ENCODE measurements at regions not wholly inside any gene's neighbourhood (a gene's known extent, or its start where the extent isn't known, plus 50 kb on each side); places are given as distances from the start of the nearest gene placed in this dataset.

DNA sequence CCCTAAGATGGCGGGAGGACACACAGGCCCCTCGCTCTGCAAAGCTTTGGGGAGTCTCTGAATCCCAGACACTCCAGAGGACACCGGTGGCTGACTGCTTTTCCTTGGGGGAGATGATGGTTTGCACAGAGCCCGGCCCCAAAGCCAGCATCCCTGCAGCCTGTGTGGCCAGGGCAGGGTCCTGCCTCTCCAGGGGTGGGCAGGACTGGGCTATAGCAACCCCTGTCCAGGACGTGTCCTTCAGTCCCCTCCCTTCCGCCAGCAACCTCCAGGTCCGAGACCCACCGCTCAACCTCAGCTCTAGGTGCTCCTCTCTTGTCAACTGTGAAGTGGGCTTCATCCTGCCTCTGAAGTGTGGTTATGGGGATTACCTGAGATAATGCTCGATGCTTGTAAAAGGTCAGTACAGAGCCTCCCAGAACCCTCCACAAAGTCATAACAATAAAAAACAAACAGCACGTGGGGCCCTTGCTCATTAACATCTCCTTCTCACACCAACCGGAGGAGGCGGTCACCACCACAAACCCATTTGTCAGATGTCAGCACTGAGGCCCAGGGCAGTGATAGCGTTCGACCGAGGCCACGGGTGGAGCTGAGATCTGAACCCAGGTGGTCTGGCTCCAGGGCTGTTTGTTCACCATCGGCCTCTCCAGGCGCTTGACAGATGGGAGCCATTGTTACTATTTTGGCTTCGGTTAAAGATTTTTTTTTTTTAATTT lies 304.8 kb downstream of the IRF8 start:
- ChIA-PET CTCF (interaction anchor here (4.2 kb wide), 1 partner anchor 315 kb away, joined by 25 read pairs; no protein-coding TSS in a partner anchor), POLR2A (no interaction called here)
- TF ChIP-seq, protein P1, sequence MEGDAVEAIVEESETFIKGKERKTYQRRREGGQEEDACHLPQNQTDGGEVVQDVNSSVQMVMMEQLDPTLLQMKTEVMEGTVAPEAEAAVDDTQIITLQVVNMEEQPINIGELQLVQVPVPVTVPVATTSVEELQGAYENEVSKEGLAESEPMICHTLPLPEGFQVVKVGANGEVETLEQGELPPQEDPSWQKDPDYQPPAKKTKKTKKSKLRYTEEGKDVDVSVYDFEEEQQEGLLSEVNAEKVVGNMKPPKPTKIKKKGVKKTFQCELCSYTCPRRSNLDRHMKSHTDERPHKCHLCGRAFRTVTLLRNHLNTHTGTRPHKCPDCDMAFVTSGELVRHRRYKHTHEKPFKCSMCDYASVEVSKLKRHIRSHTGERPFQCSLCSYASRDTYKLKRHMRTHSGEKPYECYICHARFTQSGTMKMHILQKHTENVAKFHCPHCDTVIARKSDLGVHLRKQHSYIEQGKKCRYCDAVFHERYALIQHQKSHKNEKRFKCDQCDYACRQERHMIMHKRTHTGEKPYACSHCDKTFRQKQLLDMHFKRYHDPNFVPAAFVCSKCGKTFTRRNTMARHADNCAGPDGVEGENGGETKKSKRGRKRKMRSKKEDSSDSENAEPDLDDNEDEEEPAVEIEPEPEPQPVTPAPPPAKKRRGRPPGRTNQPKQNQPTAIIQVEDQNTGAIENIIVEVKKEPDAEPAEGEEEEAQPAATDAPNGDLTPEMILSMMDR (IDR thresholded peaks at IDR 0.05; ENCODE audit: insufficient read depth, low read length, missing control alignments) = no peak
- no peak overlapping the region for H3K4me3 ChIP-seq (ENCODE audit: low read depth, low read length)
- DNase-seq (ENCODE audit: low read depth, low spot score) = no peak

DNA sequence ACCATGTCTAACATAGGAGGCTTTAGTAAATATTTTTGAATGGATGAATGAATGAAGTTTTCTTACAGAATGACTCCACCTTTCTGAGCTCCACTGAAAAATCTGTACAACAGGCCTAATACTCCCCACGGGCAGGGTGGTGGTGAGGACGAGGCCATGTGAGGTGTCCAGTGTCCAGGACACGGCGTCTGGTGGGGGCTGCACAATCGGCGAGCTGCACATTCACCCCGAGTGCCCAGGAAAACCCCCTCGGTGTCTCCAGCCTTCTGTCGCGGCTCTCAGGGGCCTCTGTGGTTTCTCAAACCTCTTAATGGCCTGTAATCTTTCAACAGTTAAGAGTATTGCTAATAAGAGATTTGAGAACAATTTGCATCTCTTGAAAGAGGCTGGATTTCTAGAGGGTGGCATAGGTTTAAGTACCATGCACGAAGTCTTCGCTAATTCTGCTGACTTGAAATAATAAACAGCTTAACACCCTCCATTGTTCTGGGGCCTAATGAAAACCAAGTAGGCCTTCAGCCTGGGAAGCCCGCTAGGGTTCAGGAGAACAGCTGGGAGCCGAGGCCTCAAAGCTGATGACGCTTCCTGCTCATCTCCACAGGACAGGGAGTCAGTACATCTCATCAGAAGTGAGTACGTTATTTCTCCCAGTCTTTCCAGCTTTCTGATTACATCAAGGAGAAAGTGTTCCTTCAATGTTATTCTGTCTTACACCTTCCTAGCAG lies 304.6 kb upstream of the FOXF1 start:
- no peak for DNase-seq (ENCODE audit: low read depth, low spot score)
- ChIA-PET POLR2A (no interaction called here), CTCF (interaction anchor here (0.9 kb wide), 1 partner anchor 315 kb away, joined by 4 read pairs; no protein-coding TSS in a partner anchor)
- TF ChIP-seq, protein P1 (IDR thresholded peaks at IDR 0.05; ENCODE audit: insufficient read depth, low read length, missing control alignments) = no peak
- no peak overlapping the region for H3K4me3 ChIP-seq (ENCODE audit: low read depth, low read length)

DNA sequence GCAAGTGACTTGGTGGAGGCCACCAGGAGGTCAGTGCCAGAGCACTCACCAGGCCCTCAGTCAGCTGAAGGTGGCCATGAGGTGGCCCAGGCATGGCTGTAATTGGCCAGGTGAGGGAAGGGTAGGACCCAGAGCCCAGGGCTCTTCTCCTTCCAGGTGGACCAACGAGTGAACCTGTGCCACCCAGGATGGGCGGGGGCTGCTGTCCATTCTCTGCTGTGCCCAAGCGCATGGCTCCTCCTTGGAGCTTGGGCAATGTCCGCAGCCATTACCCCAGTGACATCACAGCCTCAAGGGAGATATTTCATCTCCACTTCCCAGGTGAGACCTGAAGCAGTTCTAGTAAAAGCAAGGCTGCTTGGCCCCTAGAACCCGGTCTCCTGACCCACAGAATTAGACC lies 303.0 kb upstream of the FOXF1 start:
- TF ChIP-seq, protein P1 (IDR thresholded peaks at IDR 0.05; ENCODE audit: insufficient read depth, low read length, missing control alignments) = no peak
- CTCF ChIA-PET = no interaction called here
- POLR2A ChIA-PET = no interaction called here
- DNase-seq (ENCODE audit: low read depth, low spot score) = no peak
- H3K4me3 ChIP-seq (ENCODE audit: low read depth, low read length) = no peak overlapping the region

DNA sequence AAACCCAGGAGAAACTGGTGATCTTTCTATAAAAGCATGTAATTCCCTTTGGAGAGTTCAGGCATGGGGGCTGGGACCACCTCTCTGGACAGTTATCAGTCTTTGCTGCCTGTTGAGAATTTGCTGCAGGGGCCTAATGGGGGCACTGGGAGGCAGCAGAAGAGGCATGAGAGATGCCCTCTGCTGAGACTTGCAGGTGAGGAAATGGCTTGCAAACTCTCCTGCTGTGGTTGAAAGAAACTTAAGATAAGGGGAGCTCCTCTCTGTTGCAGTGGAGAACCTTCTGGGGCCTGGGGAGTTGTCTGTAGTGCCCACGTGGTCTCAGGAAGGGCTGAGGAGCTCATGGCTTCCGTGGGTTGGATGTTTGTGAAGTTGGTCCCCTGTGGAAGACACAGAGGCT lies 301.1 kb upstream of the FOXF1 start:
- CTCF ChIA-PET = interaction anchor here (1.1 kb wide), 1 partner anchor 250 kb away, joined by 3 read pairs; no protein-coding TSS in a partner anchor
- H3K4me3 ChIP-seq (ENCODE audit: low read depth, low read length) = no peak overlapping the region
- TF ChIP-seq, protein P1 (IDR thresholded peaks at IDR 0.05; ENCODE audit: insufficient read depth, low read length, missing control alignments) = no peak
- no peak for DNase-seq (ENCODE audit: low read depth, low spot score)
- POLR2A ChIA-PET = no interaction called here

DNA sequence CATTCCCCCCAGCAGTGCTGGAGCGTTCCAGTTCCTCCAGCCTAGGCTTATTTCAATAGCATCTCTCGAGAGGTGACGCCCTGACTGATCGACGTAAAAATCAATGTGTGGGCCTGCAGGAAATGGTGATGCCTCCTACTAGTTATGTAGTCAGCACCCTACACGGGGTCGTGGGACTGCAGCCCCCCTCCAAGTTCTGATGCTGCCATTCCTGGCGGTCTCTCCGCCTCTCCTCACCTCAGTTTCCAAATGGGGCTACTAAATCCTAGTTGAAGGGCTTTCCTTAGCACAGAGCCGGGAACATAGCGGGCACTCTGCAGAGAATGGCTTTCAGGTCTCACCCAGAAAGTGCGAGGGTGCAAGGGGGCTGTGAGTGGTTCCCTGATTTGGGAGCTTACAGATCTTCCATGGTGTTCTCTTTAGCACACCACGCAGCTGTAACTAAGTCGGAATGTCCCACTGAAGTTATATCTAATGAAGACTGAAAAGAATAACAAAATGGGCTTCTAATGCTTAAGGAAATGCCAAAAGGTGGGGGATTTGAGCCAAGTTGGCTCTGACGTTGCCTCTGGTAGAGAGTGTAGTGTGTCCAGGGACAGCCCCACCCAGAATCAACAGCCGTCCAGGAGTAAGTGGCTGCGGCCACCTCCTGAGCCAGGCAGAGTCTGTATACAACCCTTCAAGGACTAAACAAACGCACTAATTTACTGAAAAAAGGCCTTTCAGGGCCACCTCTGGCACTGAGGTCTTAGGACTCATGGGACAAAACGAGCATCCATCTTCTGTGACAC lies 299.7 kb upstream of the FOXF1 start:
- POLR2A ChIA-PET = no interaction called here
- CTCF ChIA-PET = no interaction called here
- no peak overlapping the region for H3K4me3 ChIP-seq (ENCODE audit: low read depth, low read length)
- no peak for DNase-seq (ENCODE audit: low read depth, low spot score)
- TF ChIP-seq, protein P1 (IDR thresholded peaks at IDR 0.05; ENCODE audit: insufficient read depth, low read length, missing control alignments) = no peak

DNA sequence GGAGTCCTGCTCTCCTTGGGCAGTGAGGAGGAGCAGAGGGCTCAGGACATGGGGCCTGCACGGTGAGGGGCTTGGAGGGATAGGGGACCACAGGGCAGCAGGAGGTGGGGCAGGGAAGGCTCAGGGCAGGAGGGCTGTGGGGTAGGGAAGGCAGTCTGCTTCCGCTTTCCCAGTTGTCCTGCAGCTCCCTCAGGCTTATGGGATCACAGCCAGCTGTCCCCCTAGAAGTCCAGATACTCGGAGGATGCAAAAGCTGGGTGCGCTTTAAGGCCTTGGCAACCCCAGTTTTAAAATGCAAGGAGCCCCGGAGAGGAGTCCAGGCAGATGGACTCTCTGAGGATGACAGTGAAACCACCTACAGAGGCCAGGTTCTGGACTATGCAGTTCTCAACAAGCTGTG lies 299.1 kb upstream of the FOXF1 start:
- H3K4me3 ChIP-seq (ENCODE audit: low read depth, low read length) = no peak overlapping the region
- ChIA-PET CTCF (no interaction called here), POLR2A (no interaction called here)
- TF ChIP-seq, protein P1 (IDR thresholded peaks at IDR 0.05; ENCODE audit: insufficient read depth, low read length, missing control alignments) = no peak
- DNase-seq (ENCODE audit: low read depth, low spot score) = no peak

Measured in AG04449 (cell line).